H9 (cell line): ENCODE measurements at regions not wholly inside any gene's neighbourhood (a gene's known extent, or its start where the extent isn't known, plus 50 kb on each side); places are given as distances from the start of the nearest gene placed in this dataset.

Experiments used
- DNase-seq: peaks from one replicate; pipeline ENCODE4 v3.0.0-alpha.2; 2017
- H2AFZ ChIP-seq: one replicate; pipeline ENCODE4 v1.6.1; 2013; ENCODE audit warnings: mild to moderate bottlenecking, low read length, control low read depth, moderate library complexity
- H2AK5ac ChIP-seq: 2 replicates; pipeline ENCODE4 v1.6.1; 2013; ENCODE audit warnings: low read length, control low read depth, mixed read lengths; ENCODE audit not compliant: insufficient read length
- H2BK120ac ChIP-seq: one replicate; pipeline ENCODE4 v1.6.1; 2013; ENCODE audit warnings: low read depth, mild to moderate bottlenecking, low read length, control low read depth, inconsistent platforms; ENCODE audit not compliant: poor library complexity, severe bottlenecking
- H2BK12ac ChIP-seq: 2 replicates; pipeline ENCODE4 v1.6.1; 2013; ENCODE audit warnings: low read length, control low read depth, mixed read lengths, low read depth; ENCODE audit not compliant: insufficient read length
- H2BK15ac ChIP-seq: 2 replicates; pipeline ENCODE4 v1.6.1; 2013; ENCODE audit warnings: low read depth, low read length, control low read depth
- H2BK20ac ChIP-seq: one replicate; pipeline ENCODE4 v1.6.1; 2013; ENCODE audit warnings: low read depth, mild to moderate bottlenecking, low read length, control low read depth, inconsistent platforms; ENCODE audit not compliant: poor library complexity, severe bottlenecking
- H2BK5ac ChIP-seq: 2 replicates; pipeline ENCODE4 v1.6.1; 2013; ENCODE audit warnings: low read length, control low read depth, mixed read lengths; ENCODE audit not compliant: insufficient read length
- H3K14ac ChIP-seq: 2 replicates; pipeline ENCODE4 v1.6.1; 2013; ENCODE audit warnings: low read length, control low read depth; ENCODE audit not compliant: insufficient read depth
- H3K18ac ChIP-seq: 2 replicates; pipeline ENCODE4 v1.6.1; 2013; ENCODE audit warnings: low read depth, mild to moderate bottlenecking, mixed read lengths, low read length, control low read depth; ENCODE audit not compliant: insufficient read length
- H3K23ac ChIP-seq: 2 replicates; pipeline ENCODE4 v1.6.1; 2013; ENCODE audit warnings: low read length, control low read depth, mixed read lengths, low read depth; ENCODE audit not compliant: insufficient read length
- H3K23me2 ChIP-seq: 2 replicates; pipeline ENCODE4 v1.6.1; 2013; ENCODE audit warnings: low read depth, mild to moderate bottlenecking, mixed read lengths, low read length, control low read depth; ENCODE audit not compliant: insufficient read length, poor library complexity, severe bottlenecking
- H3K27ac ChIP-seq: 2 replicates; pipeline ENCODE4 v1.5.1; 2013; ENCODE audit warnings: low read length, control low read depth, mixed read lengths, low read depth; ENCODE audit not compliant: insufficient read length
- H3K27me3 ChIP-seq: 2 replicates; pipeline ENCODE4 v1.6.1; 2013; ENCODE audit warnings: low read length, control low read depth, inconsistent platforms; ENCODE audit not compliant: insufficient read depth
- H3K4ac ChIP-seq: 2 replicates; pipeline ENCODE4 v1.6.1; 2013; ENCODE audit warnings: low read depth, mild to moderate bottlenecking, control low read depth, inconsistent platforms, low read length, moderate library complexity
- H3K4me1 ChIP-seq: 2 replicates; pipeline ENCODE4 v1.6.1; 2013; ENCODE audit warnings: low read length, control low read depth, inconsistent platforms; ENCODE audit not compliant: insufficient read depth
- H3K4me2 ChIP-seq: 2 replicates; pipeline ENCODE4 v1.6.1; 2013; ENCODE audit warnings: low read length, control low read depth, mixed read lengths; ENCODE audit not compliant: insufficient read length, insufficient read depth
- H3K56ac ChIP-seq: 2 replicates; pipeline ENCODE4 v1.6.1; 2013; ENCODE audit warnings: low read depth, mild to moderate bottlenecking, mixed read lengths, low read length, control low read depth; ENCODE audit not compliant: insufficient read length
- H3K79me1 ChIP-seq: 2 replicates; pipeline ENCODE4 v1.6.1; 2013; ENCODE audit warnings: low read depth, mild to moderate bottlenecking, moderate library complexity, low read length, control low read depth, inconsistent platforms; ENCODE audit not compliant: insufficient read depth, poor library complexity, severe bottlenecking
- H3K79me2 ChIP-seq: 2 replicates; pipeline ENCODE4 v1.6.1; 2013; ENCODE audit warnings: low read length, control low read depth, inconsistent platforms; ENCODE audit not compliant: insufficient read depth
- H3K9ac ChIP-seq: 2 replicates; pipeline ENCODE4 v1.6.1; 2013; ENCODE audit warnings: low read length, control low read depth, mixed read lengths; ENCODE audit not compliant: insufficient read length; ENCODE audit errors: extremely low read depth
- H3K9me3 ChIP-seq: one replicate; pipeline ENCODE4 v1.6.1; 2013; ENCODE audit warnings: low read depth, low read length, inconsistent platforms; ENCODE audit not compliant: control insufficient read depth
- H3T11ph ChIP-seq: one replicate; pipeline ENCODE4 v1.6.1; 2013; ENCODE audit warnings: mild to moderate bottlenecking, low read length, control low read depth, inconsistent platforms
- H4K20me1 ChIP-seq: one replicate; pipeline ENCODE4 v1.6.1; 2013; ENCODE audit not compliant: control insufficient read depth, insufficient read length, insufficient read depth
- H4K5ac ChIP-seq: 2 replicates; pipeline ENCODE4 v1.6.1; 2013; ENCODE audit warnings: low read depth, mild to moderate bottlenecking, mixed read lengths, low read length, control low read depth; ENCODE audit not compliant: insufficient read length
- H4K8ac ChIP-seq: replicated peaks from 2 replicates; pipeline ENCODE4 v1.6.1; 2013; ENCODE audit warnings: low read length, control low read depth, mixed read lengths, low read depth; ENCODE audit not compliant: insufficient read length
- H4K91ac ChIP-seq: 2 replicates; pipeline ENCODE4 v1.6.1; 2013; ENCODE audit warnings: low read depth, mild to moderate bottlenecking, moderate library complexity, mixed read lengths, low read length, control low read depth; ENCODE audit not compliant: insufficient read length
- H3K27ac Mint-ChIP-seq, 3 experiments: 2 replicates in 2 of 3; 3 replicates in 1 of 3; pipeline ENCODE4 v1.8.0; 2020 to 2021; ENCODE audit warnings: mixed read lengths in 3 of 3, mild to moderate bottlenecking in 1 of 3, moderate library complexity in 1 of 3
- H3K27me3 Mint-ChIP-seq: 2 replicates; pipeline ENCODE4 v1.8.0; 2021; ENCODE audit warnings: low read depth, mild to moderate bottlenecking, moderate library complexity, mixed read lengths
- H3K36me3 Mint-ChIP-seq, 3 experiments: 2 replicates in 2 of 3; 3 replicates in 1 of 3; pipeline ENCODE4 v1.8.0; 2020 to 2021; ENCODE audit warnings: low read depth in 3 of 3, mixed read lengths in 3 of 3; ENCODE audit not compliant: insufficient read depth in 1 of 3
- H3K4me1 Mint-ChIP-seq, 2 experiments: 2 replicates each; pipeline ENCODE4 v1.8.0; 2020; ENCODE audit warnings: mixed read lengths in 2 of 2
- H3K4me3 Mint-ChIP-seq, 2 experiments: 2 replicates in 1 of 2; 3 replicates in 1 of 2; pipeline ENCODE4 v1.8.0; 2020 to 2021; ENCODE audit warnings: mild to moderate bottlenecking in 2 of 2, mixed read lengths in 2 of 2, moderate library complexity in 1 of 2
- H3K9me3 Mint-ChIP-seq, 2 experiments: 2 replicates in 1 of 2; 3 replicates in 1 of 2; pipeline ENCODE4 v1.8.0; 2020; ENCODE audit warnings: mild to moderate bottlenecking in 2 of 2, mixed read lengths in 2 of 2, moderate library complexity in 1 of 2
- CTCF ChIP-seq: fragments of 200-600 bp; sonication (generic); conservative IDR thresholded peaks from 3 replicates; pipeline ENCODE4 v1.8.0; 2021; ENCODE audit warnings: antibody characterized with exemption, mild to moderate bottlenecking
- WGBS: extraction: QIAGEN DNeasy Blood & Tissue Kit; methylation state at CpG from one replicate; pipeline ENCODE4 v1.1.7; 2013; ENCODE audit warnings: missing lambda C conversion rate, low lambda C conversion rate, mixed read lengths; ENCODE audit not compliant: insufficient read length; ENCODE audit errors: extremely low coverage; 5-methylcytosine and 5-hydroxymethylcytosine counted together

- Mint-ChIP-seq H3K9me3 (no peaks in the 10 kb centered on the region), H3K4me1 (peaks cover 11 to 21% of the 10 kb centered on the region in 2 experiments), H3K4me3 (no peak overlapping the region), H3K27me3 (peaks cover 9% of the 10 kb centered on the region), H3K36me3 (no peaks in the 10 kb centered on the region), H3K27ac (no peak overlapping the region)
- TF ChIP-seq CTCF, result no peak
- Histone ChIP-seq H3K23ac (no peak overlapping the region), H2AFZ (no peak overlapping the region), H3K4me2 (no peak overlapping the region), H3K56ac (no peak overlapping the region), H3K27ac (no peak overlapping the region), H3K23me2 (peaks cover 7% of the 10 kb centered on the region), H3K9ac (no peak overlapping the region), H4K8ac (no peak overlapping the region), H2BK15ac (no peak overlapping the region), H4K5ac (no peak overlapping the region), H3K79me1 (no peaks in the 10 kb centered on the region), H4K91ac (no peak overlapping the region), H4K20me1 (no peaks in the 10 kb centered on the region), H3K14ac (no peak overlapping the region; the same call in 1 of the 2 replicates), H3K18ac (no peak overlapping the region), H3K4ac (no peak overlapping the region), H2AK5ac (no peak overlapping the region), H3K79me2 (no peaks in the 10 kb centered on the region), H2BK12ac (no peak overlapping the region), H2BK5ac (no peak overlapping the region), H3K27me3 (no peaks in the 10 kb centered on the region), H2BK120ac (no peak overlapping the region), H2BK20ac (no peak overlapping the region), H3K9me3 (no peaks in the 10 kb centered on the region), H3T11ph (no peak overlapping the region), H3K4me1 (no peaks in the 10 kb centered on the region; the same call in 1 of the 2 replicates)
- DNase-seq, result no peak
- WGBS, result no CpG with 5 or more reads among the region's 5 CpGs
Measured at GRCh38 chr7:101746314-101746713, 71.1 kb upstream of the CUX1 start.
